GM12874 (cell line): ENCODE measurements at regions not wholly inside any gene's neighbourhood (a gene's known extent, or its start where the extent isn't known, plus 50 kb on each side); places are given as distances from the start of the nearest gene placed in this dataset.

Experiments used
- TF ChIP-seq, protein P1 (sequence below): IDR thresholded peaks from 2 replicates; pipeline ENCODE4 v1.5.1; 2011; ENCODE audit warnings: low read depth, mild to moderate bottlenecking, control low read depth, low read length, moderate library complexity; ENCODE audit not compliant: insufficient read depth

DNA sequence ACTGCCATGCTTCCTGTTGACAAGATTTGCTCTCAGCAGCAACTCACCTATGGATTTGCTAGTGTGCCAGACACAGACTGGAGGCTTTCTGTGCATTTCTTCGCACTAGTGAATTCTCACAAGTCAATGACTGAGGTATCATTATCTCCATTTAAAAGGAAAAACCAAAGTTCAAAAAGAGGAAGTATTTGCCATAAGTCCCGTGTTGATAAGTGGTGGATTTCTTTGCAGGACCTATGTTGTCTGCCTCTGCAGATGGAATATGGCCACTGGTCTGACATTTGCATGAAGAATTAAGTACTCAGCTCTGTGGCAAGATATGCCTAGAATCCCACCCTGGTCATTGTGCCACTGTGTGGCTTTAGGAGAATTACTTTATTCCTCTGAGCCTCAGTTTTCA, 299.6 kb downstream of the PAX3 start:
- TF ChIP-seq, protein P1, sequence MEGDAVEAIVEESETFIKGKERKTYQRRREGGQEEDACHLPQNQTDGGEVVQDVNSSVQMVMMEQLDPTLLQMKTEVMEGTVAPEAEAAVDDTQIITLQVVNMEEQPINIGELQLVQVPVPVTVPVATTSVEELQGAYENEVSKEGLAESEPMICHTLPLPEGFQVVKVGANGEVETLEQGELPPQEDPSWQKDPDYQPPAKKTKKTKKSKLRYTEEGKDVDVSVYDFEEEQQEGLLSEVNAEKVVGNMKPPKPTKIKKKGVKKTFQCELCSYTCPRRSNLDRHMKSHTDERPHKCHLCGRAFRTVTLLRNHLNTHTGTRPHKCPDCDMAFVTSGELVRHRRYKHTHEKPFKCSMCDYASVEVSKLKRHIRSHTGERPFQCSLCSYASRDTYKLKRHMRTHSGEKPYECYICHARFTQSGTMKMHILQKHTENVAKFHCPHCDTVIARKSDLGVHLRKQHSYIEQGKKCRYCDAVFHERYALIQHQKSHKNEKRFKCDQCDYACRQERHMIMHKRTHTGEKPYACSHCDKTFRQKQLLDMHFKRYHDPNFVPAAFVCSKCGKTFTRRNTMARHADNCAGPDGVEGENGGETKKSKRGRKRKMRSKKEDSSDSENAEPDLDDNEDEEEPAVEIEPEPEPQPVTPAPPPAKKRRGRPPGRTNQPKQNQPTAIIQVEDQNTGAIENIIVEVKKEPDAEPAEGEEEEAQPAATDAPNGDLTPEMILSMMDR: no peak

DNA sequence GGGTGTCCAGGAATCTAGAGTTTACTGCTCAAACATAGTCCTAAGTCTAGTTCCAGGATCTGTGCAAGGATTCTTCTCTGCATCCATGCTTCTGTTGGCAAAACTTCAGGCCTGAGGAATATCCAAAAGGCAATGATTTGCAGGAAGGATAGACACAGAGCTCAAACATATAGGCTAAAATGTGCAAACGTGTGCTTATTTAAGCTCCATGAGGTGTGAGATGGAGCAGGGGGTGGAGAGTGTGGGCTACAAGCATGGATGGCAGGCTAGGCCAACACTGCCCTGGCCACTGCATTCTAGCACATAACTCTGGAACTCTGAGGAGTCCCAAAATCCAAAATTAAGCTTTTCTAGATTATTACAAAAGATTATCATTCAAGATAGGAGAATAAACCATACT, 301.1 kb downstream of the PAX3 start:
- TF ChIP-seq, protein P1: no peak

- TF ChIP-seq, protein P1: no peak
These were observed 301.7 kb downstream of the PAX3 start for GRCh38 chr2:221997100-221997499.

DNA sequence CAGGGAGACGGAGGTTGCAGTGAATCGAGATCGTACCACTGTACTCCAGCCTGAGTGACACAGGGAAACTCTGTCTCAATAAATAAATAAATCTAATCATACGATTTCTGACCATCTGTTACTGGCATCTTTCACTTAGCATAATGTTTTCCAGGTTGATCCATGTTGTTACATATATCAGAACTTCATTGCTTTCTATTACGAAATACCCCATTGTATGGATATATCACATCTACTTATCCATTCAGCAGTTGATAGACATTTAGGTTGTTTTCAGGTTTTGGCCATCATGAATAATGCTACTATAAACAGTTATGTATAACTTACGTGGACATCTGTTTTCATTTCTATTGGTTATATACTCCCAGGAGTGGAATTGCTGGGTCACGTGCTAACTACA, 303.9 kb downstream of the PAX3 start:
- TF ChIP-seq, protein P1: no peak

DNA sequence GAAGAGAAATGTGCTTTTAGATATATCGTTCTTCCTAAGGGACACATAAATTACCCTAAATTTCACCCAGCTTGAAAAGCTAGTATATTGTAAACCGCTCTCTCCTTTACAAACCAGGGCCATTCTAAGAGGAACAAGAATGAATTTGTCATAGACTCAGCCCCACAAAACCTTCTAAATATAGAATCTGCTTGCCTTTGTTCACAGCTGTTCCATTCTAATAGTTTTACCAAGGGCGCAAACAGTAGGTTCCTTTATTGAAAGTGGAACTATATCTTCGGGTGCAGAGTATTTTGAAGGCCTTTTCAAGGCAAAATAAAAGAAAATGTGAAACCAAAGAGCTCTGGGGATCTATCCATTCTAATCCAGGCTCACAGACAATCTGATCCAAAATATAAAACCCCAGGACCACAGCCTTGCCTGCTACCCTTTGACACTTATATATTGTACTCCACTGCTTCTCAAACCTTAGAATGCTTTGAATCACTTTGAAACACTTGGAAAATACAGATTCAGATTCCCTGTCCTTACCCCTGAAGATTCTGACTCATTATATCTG, 316.8 kb downstream of the PAX3 start:
- TF ChIP-seq, protein P1: no peak

GRCh38 chr2:221975151-221975550, 323.6 kb downstream of the PAX3 start:
- TF ChIP-seq, protein P1: no peak

DNA sequence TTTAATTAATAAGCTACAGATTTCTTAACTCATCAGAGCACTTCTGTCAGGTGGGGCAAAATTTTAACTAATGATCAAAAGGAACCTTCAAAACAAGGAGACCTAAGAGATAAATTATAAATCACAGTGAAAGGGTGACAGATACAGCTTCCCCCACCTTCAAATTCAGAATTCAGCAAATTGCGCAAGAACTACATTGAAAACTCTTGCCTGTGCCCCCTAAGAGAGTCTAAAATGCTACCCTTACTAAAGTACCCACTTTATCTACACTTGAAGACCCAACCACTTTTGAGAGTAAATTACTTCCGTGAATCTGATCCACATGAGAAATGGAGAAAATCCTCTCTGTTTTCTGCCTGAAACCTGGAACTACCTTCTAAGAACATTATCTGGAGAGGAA, 324.9 kb downstream of the PAX3 start:
- TF ChIP-seq, protein P1: no peak
